NCI-H748 treated with DMSO at 0.1 percent for 48 hours (cell line): ENCODE measurements at regions not wholly inside any gene's neighbourhood (a gene's known extent, or its start where the extent isn't known, plus 50 kb on each side); places are given as distances from the start of the nearest gene placed in this dataset.
"Not testable (repeated sequence)": the region's sequence is repeated elsewhere in the genome, so short reads cannot be mapped to it uniquely, and the experiment has no call there.

ENCODE experiments used
- DNase-seq: peaks from one replicate; lab custom pipeline; 2025; lab: John Stamatoyannopoulos, UW

GRCh38 chr6:135722190-135722589, 129.3 kb upstream of the PDE7B start:
- DNase-seq = no peak

DNA sequence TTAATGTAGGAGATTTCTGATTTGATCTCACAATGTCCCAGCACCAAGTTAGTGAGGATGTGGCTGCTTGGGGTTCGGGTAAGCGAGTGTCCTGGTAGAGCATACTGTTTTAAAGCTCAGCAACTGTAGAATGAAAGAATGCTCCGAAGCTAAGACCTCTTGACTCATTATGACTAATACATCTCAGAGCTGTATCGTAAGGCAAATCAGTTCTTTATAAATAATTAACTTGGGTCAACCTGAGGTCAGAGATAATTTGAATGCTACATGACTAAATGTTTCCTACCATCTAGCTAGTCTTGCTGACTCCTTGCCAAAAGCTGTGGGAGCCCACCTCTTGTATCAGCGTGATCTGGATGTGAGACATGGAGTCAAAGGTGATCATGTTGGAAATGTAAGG, 128.8 kb upstream of the PDE7B start:
- no peak for DNase-seq

GRCh38 chr6:135728589-135728988, 122.9 kb upstream of the PDE7B start:
- no peak for DNase-seq

- DNase-seq = no peak
These were observed 120.4 kb upstream of the PDE7B start for GRCh38 chr6:135731116-135731515.

DNA sequence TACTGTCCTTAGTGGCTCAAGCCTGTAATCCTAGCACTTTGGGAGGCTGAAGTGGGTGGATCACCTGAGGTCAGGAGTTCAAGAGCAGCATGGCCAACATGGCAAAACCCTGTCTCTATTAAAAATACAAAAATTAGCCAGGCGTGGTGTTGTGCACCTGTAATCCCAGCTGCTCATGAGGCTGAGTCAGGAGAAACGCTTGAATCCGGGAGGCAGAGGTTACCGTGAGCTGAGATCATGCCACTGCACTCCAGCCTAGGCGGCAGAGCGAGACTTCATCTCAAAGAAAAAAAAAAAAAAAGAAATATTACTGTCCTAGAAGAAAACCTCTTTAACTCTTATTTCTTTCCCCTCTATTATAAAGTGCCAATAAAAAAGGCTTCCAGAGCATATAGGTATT, 115.2 kb upstream of the PDE7B start:
- DNase-seq = not testable (repeated sequence)

GRCh38 chr6:135738636-135739035, 112.9 kb upstream of the PDE7B start:
- no peak for DNase-seq

DNA sequence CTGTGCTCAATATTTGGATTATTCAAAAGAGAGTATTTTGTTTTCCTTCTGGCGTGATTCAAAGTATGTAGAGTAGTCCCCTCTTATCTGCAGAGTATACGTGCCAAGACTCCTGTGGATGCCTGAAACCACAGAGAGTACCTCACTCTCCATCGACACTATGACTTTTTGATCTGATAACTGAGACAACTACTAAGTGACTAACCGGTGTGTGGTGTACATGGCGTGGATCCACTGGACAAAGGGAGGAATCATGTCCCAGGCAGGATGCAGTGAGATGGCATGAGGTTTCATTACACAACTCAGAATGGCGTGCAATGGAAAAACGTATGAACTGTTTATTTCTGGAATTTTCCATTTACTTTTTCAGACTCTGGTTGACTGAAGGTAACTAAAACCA, 112.2 kb upstream of the PDE7B start:
- no peak for DNase-seq

GRCh38 chr6:135740580-135740979, 110.9 kb upstream of the PDE7B start:
- no peak for DNase-seq

DNA sequence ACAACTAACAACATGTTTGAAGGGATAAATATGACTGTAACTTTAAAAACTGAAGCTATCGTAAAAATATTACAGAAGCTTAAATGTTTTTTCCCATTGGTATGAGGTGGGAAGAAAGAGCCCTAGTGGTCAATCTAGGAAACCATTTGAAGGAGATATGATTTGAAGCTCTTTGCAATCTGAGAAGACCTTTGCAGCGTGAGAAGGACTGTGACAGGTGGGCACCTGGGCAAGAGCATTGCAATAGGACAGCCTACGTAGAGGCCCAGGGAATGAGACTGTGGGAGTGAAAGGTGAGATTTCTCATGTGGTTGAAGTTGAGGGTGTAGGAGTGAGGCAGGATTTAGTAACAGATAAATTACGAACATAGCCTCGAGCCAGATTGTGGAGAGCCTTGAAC, 108.0 kb upstream of the PDE7B start:
- DNase-seq = no peak

DNA sequence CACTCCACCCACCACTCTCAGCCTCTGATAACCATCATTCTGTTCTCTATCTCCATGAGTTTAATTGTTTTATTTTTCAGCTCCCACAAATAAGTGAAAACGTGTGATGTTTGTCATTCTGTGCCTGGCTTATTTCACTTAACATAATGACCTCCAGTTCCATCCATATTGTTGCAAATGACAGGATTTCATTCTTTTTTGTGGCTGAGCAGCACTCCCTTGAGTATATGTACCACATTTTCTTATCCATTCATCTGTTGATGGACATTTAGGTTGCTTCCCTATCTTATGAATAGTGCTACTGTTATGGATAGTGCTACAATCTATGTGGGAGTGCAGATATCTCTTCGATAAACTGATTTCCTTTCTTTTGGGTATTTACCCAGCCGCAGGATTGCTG, 103.3 kb upstream of the PDE7B start:
- no peak for DNase-seq

DNA sequence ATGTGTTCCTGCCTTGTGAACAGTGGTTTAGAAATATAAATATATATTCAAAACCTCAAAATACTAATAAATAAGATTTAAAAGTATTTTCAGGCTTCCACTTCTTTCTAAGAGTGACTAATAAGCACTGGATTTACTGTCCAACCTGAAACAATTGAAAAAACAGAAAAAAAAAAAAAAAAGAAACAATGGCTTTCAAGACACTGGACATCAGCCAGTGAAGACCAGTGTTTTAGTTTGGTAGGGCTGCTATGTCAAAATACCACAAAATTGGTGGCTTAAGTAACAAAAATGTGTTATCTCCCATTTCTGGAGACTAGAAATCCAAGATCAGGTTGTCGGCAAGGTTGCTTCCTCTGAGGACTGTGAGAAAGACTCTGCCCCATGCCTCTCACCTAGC, 101.4 kb upstream of the PDE7B start:
- no peak for DNase-seq

DNA sequence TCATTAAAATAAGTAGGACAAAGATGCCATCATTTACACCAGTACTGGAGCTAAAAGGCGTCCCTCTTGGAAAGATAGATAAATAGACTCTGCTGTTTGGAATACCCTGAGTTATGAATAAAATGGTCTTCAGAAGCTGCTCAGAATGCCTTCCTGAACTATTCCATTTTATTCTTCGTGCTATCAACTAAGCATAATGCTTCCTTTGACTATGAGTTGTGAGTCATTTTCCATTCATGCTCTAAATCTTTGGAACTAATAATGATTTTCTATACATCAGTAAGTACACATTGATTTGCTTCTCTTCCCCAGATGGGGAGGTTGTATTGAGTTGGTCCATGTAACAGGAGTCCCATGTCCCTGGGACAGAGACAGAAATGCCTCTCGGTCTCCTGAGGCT, 98.3 kb upstream of the PDE7B start:
- DNase-seq = no peak

DNA sequence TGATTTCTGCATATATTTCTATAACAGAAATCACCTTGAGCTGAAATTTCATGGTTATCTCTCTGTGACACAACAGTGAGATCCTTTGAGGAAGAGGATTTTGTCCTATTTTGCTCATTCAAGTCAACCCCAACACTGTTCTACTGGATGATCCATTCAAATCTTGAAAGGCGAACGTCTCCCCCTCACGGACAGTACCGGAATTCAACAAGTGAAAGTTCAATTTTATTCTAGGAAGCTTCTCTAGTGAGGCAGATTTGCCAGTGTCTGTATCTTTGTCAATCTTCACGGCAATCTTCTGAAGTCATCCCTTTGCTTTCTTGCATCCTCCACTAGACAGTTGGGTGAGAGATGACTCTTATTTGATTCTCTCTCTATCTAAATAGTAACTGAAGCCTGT, 91.7 kb upstream of the PDE7B start:
- DNase-seq = no peak

- no peak for DNase-seq
These were observed 77.5 kb upstream of the PDE7B start for GRCh38 chr6:135774006-135774405.

DNA sequence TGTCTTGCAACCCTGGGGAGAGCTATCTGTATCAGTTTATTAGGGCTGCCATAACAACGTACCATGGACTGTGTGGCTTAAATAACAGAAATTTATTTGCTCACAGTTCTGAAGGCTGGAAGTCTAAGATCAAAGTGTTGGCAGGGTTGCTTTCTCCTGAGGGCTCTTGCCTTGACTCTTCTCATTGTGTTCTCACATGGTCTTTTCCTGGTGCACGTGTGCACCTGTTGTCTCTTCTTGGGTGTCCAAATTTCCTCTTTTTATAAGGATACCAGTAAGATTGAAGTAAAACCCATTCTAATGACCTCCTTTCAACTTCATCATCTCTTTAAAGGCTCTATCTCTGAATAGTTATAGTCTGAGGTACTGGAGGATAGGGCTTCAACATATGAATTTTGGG, 72.3 kb upstream of the PDE7B start:
- DNase-seq = no peak

GRCh38 chr6:135780326-135780725, 71.2 kb upstream of the PDE7B start:
- DNase-seq = no peak

DNA sequence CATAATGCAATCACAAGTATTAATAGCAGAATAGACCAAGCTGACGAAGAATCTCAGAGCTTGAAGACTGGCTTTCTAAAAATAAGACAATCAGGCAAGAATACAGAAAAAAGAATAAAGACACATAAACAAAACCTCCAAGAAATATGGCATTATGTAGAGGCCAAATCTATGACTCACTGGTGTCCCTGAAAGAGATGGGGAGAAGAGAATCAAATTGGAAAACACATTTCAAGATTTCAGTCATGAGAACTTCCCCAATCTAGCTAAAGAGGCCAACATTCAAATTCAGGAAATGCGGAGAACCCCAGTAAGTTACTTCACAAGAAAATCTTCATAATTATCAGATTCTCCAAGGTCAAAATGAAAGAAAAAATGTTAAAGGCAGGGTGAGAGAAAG, 69.0 kb upstream of the PDE7B start:
- DNase-seq = no peak

DNA sequence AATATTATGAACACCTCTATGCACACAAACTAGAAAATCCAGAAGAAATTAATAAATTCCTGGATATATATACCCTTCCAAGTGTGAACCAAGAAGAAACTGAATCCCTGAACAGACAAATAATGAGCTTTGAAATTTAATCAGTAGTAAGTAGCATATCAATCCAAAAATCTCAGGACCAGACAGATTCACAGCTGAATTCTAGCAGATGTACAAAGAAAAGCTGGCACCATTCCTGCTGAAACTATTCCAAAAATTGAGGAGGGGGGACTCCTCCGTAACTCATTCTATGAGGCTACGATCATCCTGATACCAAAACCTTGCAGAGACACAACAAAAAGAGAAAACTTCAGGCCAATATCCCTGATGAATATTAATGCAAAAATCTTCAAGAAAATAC, 67.0 kb upstream of the PDE7B start:
- DNase-seq = no peak

DNA sequence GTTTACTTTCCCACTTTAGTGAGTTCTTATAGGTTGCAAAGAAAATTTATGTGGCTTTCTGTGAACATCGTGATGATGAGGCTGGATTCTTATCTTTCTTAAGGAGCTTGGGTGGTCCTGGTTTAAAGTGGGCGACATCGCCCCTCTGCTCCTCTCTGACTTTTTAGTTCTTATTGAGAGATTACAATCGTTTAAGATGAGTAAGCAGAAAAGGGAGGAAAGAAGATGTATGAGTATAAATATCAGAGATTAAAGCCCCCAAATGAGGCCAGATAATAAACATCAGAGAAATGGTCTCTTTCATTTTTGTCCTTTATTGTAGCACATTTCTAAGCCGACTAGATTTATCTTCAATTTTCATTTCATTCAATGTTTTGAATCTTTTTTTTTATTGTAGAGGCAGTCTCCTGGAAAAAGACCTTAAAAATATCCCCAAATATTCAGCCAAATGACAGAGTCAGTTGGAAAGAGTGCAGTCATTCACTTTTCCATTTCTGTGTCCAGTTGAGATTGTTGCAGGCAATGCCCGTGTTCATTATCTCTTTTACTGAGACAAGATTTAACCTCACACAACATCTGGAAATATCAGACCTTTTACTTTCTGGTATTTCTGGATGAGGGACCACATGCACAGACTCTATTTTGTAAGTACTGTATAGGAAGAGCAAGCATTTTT, 62.0 kb upstream of the PDE7B start:
- no peak for DNase-seq

DNA sequence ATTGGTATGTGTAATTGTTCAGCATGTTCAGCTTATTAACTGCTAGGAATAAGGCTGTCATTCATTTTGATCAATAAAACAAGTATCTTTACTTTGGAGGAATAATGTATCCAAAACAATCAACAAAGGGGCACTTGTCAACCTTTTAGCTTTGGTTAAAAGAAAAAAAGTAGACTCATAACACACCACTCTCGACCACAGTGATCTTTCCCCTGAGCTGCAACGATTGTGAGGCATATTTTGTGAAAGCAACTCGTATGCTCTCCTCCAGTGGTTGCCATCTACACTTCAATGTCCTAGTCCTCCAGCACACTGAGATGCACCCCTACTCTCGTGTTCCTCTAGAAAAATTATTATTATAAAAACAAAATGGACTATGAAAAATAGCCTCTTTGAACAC, 60.1 kb upstream of the PDE7B start:
- no peak for DNase-seq

DNA sequence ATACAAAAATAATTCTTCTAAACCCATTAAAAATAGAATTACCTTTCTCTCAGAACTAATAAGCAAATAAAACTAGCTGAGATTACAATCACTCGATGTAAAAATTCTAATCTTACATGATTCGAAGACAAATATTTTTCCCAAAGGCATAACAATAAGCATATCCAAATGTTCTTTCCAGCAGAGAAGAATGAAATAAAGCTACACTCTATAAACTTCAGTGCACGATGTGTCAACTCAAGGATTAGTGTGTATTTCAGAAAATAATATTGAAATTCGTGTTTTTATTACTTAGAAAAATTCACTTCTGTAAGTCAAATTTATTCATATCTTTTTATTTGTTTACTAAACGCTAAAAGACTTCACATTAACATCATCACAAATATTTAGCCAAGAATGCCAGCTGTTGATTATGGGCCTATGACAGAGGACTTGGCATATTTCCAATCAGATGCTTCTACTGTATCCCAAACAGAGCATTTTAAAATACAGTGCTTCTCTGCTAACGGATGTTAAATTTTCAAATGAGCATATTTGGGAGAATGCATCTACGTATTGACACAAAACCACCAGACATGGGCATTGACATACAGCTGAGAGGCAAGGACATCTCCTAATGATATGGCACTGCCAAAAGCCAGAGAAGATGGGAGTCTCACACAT, 54.7 kb upstream of the PDE7B start:
- no peak for DNase-seq

DNA sequence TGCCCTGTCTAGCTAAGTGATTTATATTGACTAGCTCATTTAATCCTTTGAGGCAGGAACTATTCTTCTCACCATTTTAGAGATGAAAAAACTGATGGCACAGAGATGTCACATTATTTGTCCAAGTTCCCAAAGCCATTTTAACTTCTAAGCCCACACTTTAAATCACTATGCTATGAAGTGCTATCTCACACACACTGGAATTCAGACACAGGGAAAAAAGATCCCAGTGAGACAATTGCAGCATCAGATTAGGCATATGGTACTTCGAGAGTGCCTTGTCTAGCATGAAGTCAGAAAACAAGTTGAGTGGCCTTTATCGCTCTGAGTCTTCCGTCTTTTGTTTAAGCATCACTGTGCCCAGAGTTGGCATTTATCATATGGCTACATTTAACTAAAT, 54.1 kb upstream of the PDE7B start:
- DNase-seq = no peak

DNA sequence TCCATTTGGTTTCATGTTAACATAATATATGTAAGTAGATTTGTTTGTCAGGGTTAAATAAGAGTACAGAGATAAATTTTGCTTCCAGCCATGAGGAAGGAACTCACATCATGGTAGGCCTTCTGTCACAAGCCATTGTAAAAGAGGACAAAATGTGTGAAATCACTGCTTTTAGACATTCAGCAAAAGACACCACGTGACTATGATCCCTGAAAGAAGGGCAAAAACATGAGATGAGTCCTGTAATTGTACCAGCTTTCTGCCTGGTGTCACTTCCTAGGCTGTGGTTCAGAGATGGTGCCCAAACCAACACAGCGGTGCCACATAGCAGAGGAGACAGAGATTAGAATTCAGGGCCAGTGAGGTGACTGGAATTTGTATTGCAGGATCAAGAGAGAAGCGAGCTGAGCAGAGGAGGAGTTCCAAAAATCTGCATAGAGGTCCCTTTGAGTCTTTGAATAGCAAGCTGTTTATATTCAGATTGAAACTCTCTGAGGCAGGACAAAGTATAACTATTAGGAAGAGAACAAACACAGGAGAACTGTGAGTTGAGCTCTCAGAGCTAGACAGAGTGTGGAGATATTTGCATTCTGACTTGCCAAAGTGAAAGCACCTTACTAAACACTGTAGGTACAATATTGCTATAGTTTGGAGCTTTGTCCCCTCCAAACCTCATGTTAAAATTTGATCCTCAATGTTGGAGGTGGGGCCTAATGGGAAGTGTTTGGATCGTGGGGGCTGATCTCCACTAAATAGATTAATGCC, 52.6 kb upstream of the PDE7B start:
- no peak for DNase-seq
